Gastroesophageal sphincter (tissue), 4 donors: ENCODE measurements at regions not wholly inside any gene's neighbourhood (a gene's known extent, or its start where the extent isn't known, plus 50 kb on each side); places are given as distances from the start of the nearest gene placed in this dataset.

ENCODE experiments used
- ATAC-seq: fragments of 150-250 bp; one replicate; pipeline ENCODE4 v1.9.1; 2016; ENCODE audit warnings: mild to moderate bottlenecking, moderate library complexity
- H3K27ac ChIP-seq, 4 donors: fragments of 200-600 bp; sonication (generic) in 3 of 4; 1 replicate in 3 of 4; 2 replicates in 1 of 4; pipeline ENCODE4 v1.5.1; 2016 to 2019
- H3K27me3 ChIP-seq: fragments of 200-600 bp; sonication (generic); one replicate; pipeline ENCODE4 v1.5.1; 2019
- H3K36me3 ChIP-seq, 2 donors: fragments of 200-600 bp; sonication (generic); one replicate each; pipeline ENCODE4 v1.5.1; 2019; ENCODE audit warnings: control low read depth in 1 of 2
- H3K4me1 ChIP-seq, 3 donors: fragments of 200-600 bp; sonication (generic); 1 replicate in 2 of 3; 2 replicates in 1 of 3; pipeline ENCODE4 v1.5.1; 2016 to 2019; ENCODE audit warnings: control low read depth in 2 of 3
- H3K4me3 ChIP-seq, 2 donors: fragments of 200-600 bp; sonication (generic); one replicate each; pipeline ENCODE4 v1.5.1; 2019; ENCODE audit warnings: mild to moderate bottlenecking in 1 of 2, moderate library complexity in 1 of 2
- H3K9me3 ChIP-seq, 3 donors: fragments of 200-600 bp; sonication (generic); one replicate each; pipeline ENCODE4 v1.5.1; 2017 to 2019; ENCODE audit warnings: control low read depth in 2 of 3
- CTCF ChIP-seq, 4 experiments: fragments of 200-600 bp in 2 of 4; fragments of 450-650 bp in 2 of 4; sonication (generic) in 1 of 4; IDR thresholded peaks; one replicate each; pipeline ENCODE4 v1.5.1; 2017 to 2019; ENCODE audit warnings: antibody characterized with exemption in 4 of 4, mild to moderate bottlenecking in 2 of 4, moderate library complexity in 2 of 4
- EP300 ChIP-seq: sonication (generic); formaldehyde crosslinking; IDR thresholded peaks from one replicate; pipeline ENCODE4 v1.6.1; 2017; ENCODE audit warnings: antibody characterized with exemption, mild to moderate bottlenecking
- POLR2A ChIP-seq, 2 donors: fragments of 450-650 bp; IDR thresholded peaks; one replicate each; pipeline ENCODE4 v1.6.1; 2017; ENCODE audit warnings: antibody characterized with exemption in 2 of 2, mild to moderate bottlenecking in 2 of 2, moderate library complexity in 1 of 2
- POLR2AphosphoS5 ChIP-seq: sonication (generic); formaldehyde crosslinking; IDR thresholded peaks from one replicate; pipeline ENCODE4 v1.6.1; 2017; ENCODE audit warnings: antibody characterized with exemption
- WGBS, 2 donors: methylation state at CpG; one replicate each; pipeline ENCODE4 v1.1.5; 2018; ENCODE audit warnings: low coverage in 1 of 2; 5-methylcytosine and 5-hydroxymethylcytosine counted together

- no peak overlapping the region for H3K27ac ChIP-seq
- H3K4me3 ChIP-seq, result no peak overlapping the region
- H3K4me1 ChIP-seq, result no peaks in the 10 kb centered on the region
- TF ChIP-seq CTCF (IDR thresholded peaks at IDR 0.05) (no peak), EP300 (no peak), POLR2AphosphoS5 (peak; percentile 35)
- H3K9me3 ChIP-seq, result no peaks in the 10 kb centered on the region
- no peaks in the 10 kb centered on the region for H3K36me3 ChIP-seq
- peak; percentile 94 for ATAC-seq
- WGBS, 2 donors, result 56 to 69% methylated on average over 8 to 15 of the region's 15 CpGs
- no peaks in the 10 kb centered on the region for H3K27me3 ChIP-seq
These were observed 53.3 kb upstream of the AMOTL2 start for GRCh38 chr3:134427400-134428111.

- Histone ChIP-seq H3K4me1 (no peaks in the 10 kb centered on the region), H3K9me3 (no peaks in the 10 kb centered on the region), H3K36me3 (no peaks in the 10 kb centered on the region), H3K27ac (no peak overlapping the region), H3K4me3 (no peak overlapping the region), H3K27me3 (no peaks in the 10 kb centered on the region)
- TF ChIP-seq POLR2AphosphoS5 (no peak), CTCF (IDR thresholded peaks at IDR 0.05) (no peak), POLR2A (IDR thresholded peaks at IDR 0.05) (no peak), EP300 (no peak)
- 83% methylated on average over 1 of the region's 9 CpGs; no CpG with 5 or more reads in 1 of the 2 donors for WGBS, 2 donors
- ATAC-seq, result no peak
These were observed 52.5 kb upstream of the AMOTL2 start for GRCh38 chr3:134426660-134427181.

- no peak overlapping the region for H3K27ac ChIP-seq
- H3K27me3 ChIP-seq, result no peaks in the 10 kb centered on the region
- TF ChIP-seq EP300 (no peak), POLR2A (IDR thresholded peaks at IDR 0.05) (no peak), POLR2AphosphoS5 (no peak), CTCF (IDR thresholded peaks at IDR 0.05) (no peak)
- H3K4me3 ChIP-seq, result no peak overlapping the region
- H3K36me3 ChIP-seq, result no peaks in the 10 kb centered on the region
- no peaks in the 10 kb centered on the region for H3K9me3 ChIP-seq
- ATAC-seq, result no peak
- no peaks in the 10 kb centered on the region for H3K4me1 ChIP-seq
- WGBS, 2 donors, result 91% methylated on average over 5 of the region's 5 CpGs; no CpG with 5 or more reads in 1 of the 2 donors
These were observed 51.7 kb upstream of the AMOTL2 start for GRCh38 chr3:134425943-134426342.
